ENCODE measurements at regions not wholly inside any gene's neighbourhood (a gene's known extent, or its start where the extent isn't known, plus 50 kb on each side); places are given as distances from the start of the nearest gene placed in this dataset.
A peak's percentile ranks its signal among the peaks of the same experiment; 100 is the strongest.
"Not testable (repeated sequence)": the region's sequence is repeated elsewhere in the genome, so short reads cannot be mapped to it uniquely, and the experiment has no call there.

GRCh38 chr13:49859560-49859959 is 67.1 kb upstream of the KPNA3 start:
- DNase-seq (ENCODE audit: low read depth) = peak; percentile 93

GRCh38 chr13:49858178-49858856 is 65.8 kb upstream of the KPNA3 start:
- peak; percentile 94 for DNase-seq (ENCODE audit: low read depth)

DNA sequence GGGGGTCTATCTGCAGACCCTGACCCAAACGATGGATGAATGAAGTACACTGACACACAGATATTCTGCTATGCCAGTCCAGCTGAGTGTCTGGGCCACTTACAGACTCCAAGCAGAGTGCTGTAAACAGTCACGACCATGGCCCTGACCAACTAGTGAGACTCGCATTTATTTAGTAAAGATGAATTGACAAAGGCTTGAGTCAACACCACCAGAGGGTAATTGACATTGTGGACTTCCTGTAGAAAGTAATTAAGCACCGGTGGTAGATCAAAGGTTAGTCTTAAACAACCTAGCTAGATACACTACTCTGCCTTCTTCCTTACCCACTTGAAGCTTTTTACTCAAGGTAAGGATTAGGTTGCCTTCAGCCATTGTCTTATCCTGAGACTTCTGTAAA is 63.4 kb upstream of the KPNA3 start:
- no peak for DNase-seq (ENCODE audit: low read depth)

GRCh38 chr13:49853535-49853934 is 61.1 kb upstream of the KPNA3 start:
- DNase-seq (ENCODE audit: low read depth) = no peak

DNA sequence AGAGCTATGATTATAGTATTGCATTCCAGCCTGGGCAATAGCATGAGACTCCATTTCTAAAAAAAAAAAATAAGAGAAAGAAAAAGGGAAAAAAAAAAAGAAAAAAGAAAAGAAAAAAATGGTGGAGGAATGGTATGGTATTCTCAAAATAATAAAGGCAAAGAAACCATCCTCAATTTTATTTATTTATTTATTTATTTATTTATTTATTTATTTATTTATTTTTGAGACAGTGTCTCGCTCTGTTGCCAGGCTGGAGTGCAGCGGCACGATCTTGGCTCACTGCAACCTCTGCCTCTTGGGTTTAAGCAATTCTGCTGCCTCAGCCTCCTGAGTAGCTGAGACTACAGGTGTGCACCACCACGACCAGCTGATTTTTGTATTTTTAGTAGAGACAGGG is 60.0 kb upstream of the KPNA3 start:
- not testable (repeated sequence) for DNase-seq (ENCODE audit: low read depth)

GRCh38 chr13:49844181-49844580 is 51.7 kb upstream of the KPNA3 start:
- no peak for DNase-seq (ENCODE audit: low read depth)
